ENCODE measurements at regions not wholly inside any gene's neighbourhood (a gene's known extent, or its start where the extent isn't known, plus 50 kb on each side); places are given as distances from the start of the nearest gene placed in this dataset.

DNA sequence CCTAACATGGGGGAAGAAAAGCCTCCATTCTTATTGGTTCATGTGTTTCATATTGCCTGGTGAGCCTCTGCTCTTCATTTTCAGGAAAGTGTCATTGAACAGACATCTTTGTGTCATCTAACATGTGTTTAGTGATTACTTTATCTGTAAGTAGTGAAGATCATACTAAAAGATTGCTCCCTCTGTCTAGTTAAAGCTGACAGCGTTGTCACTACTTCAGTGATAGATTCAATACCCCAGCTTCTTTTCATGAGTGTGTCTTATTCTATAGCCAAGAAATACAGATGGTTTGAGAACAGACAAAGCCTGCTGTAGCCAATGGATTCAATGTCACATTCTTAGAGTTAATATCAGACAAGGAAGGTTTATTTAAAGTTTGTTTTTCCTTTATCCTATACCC is 85.1 kb downstream of the NKX6-1 start:
- H3K9me3 Mint-ChIP-seq = no peaks in the 10 kb centered on the region
- no peak overlapping the region for H3K27ac Mint-ChIP-seq
- H3K27me3 ChIP-seq (ENCODE audit: insufficient read depth) = no peaks in the 10 kb centered on the region
- no peak overlapping the region for H3K27ac ChIP-seq (ENCODE audit: low read depth)
- H3F3A ChIP-seq (replicated peaks; ENCODE audit: low read depth) = no peaks in the 10 kb centered on the region
- ATAC-seq (no peak), DNase-seq (ENCODE audit: low spot score) (no peak)
- H3K4me3 Mint-ChIP-seq = no peak overlapping the region
- no peaks in the 10 kb centered on the region for H4K20me1 ChIP-seq (replicated peaks; ENCODE audit: insufficient read depth)
- no peaks in the 10 kb centered on the region for H3K36me3 Mint-ChIP-seq (ENCODE audit: low read depth)
- no peaks in the 10 kb centered on the region for H3K36me3 ChIP-seq (ENCODE audit: insufficient read depth)
- H3K4me2 ChIP-seq = no peak overlapping the region
- H3K79me2 ChIP-seq (replicated peaks; ENCODE audit: insufficient read depth) = no peaks in the 10 kb centered on the region
- H2AFZ ChIP-seq = no peak overlapping the region
- TF ChIP-seq STAT1 (IDR thresholded peaks at IDR 0.05; ENCODE audit: unreplicated experiment) (no peak), CREB1 (CRISPR knock-in tag; IDR thresholded peaks at IDR 0.05; ENCODE audit: low read depth) (no peak), ZNF114 (CRISPR knock-in tag; IDR thresholded peaks at IDR 0.05) (no peak), POLR2AphosphoS5 (IDR thresholded peaks at IDR 0.05; ENCODE audit: low read depth) (no peak), EZH2phosphoT487 (IDR thresholded peaks at IDR 0.05; ENCODE audit: unreplicated experiment) (no peak), EZH2 (IDR thresholded peaks at IDR 0.05; ENCODE audit: low read depth, unreplicated experiment) (no peak), JUNB (IDR thresholded peaks at IDR 0.05; ENCODE audit: unreplicated experiment) (no peak), NANOG (IDR thresholded peaks at IDR 0.05; ENCODE audit: borderline replicate concordance) (no peak), ZNF331 (CRISPR knock-in tag; IDR thresholded peaks at IDR 0.05; ENCODE audit: low read depth) (no peak)
- TF ChIP-seq, protein P1, sequence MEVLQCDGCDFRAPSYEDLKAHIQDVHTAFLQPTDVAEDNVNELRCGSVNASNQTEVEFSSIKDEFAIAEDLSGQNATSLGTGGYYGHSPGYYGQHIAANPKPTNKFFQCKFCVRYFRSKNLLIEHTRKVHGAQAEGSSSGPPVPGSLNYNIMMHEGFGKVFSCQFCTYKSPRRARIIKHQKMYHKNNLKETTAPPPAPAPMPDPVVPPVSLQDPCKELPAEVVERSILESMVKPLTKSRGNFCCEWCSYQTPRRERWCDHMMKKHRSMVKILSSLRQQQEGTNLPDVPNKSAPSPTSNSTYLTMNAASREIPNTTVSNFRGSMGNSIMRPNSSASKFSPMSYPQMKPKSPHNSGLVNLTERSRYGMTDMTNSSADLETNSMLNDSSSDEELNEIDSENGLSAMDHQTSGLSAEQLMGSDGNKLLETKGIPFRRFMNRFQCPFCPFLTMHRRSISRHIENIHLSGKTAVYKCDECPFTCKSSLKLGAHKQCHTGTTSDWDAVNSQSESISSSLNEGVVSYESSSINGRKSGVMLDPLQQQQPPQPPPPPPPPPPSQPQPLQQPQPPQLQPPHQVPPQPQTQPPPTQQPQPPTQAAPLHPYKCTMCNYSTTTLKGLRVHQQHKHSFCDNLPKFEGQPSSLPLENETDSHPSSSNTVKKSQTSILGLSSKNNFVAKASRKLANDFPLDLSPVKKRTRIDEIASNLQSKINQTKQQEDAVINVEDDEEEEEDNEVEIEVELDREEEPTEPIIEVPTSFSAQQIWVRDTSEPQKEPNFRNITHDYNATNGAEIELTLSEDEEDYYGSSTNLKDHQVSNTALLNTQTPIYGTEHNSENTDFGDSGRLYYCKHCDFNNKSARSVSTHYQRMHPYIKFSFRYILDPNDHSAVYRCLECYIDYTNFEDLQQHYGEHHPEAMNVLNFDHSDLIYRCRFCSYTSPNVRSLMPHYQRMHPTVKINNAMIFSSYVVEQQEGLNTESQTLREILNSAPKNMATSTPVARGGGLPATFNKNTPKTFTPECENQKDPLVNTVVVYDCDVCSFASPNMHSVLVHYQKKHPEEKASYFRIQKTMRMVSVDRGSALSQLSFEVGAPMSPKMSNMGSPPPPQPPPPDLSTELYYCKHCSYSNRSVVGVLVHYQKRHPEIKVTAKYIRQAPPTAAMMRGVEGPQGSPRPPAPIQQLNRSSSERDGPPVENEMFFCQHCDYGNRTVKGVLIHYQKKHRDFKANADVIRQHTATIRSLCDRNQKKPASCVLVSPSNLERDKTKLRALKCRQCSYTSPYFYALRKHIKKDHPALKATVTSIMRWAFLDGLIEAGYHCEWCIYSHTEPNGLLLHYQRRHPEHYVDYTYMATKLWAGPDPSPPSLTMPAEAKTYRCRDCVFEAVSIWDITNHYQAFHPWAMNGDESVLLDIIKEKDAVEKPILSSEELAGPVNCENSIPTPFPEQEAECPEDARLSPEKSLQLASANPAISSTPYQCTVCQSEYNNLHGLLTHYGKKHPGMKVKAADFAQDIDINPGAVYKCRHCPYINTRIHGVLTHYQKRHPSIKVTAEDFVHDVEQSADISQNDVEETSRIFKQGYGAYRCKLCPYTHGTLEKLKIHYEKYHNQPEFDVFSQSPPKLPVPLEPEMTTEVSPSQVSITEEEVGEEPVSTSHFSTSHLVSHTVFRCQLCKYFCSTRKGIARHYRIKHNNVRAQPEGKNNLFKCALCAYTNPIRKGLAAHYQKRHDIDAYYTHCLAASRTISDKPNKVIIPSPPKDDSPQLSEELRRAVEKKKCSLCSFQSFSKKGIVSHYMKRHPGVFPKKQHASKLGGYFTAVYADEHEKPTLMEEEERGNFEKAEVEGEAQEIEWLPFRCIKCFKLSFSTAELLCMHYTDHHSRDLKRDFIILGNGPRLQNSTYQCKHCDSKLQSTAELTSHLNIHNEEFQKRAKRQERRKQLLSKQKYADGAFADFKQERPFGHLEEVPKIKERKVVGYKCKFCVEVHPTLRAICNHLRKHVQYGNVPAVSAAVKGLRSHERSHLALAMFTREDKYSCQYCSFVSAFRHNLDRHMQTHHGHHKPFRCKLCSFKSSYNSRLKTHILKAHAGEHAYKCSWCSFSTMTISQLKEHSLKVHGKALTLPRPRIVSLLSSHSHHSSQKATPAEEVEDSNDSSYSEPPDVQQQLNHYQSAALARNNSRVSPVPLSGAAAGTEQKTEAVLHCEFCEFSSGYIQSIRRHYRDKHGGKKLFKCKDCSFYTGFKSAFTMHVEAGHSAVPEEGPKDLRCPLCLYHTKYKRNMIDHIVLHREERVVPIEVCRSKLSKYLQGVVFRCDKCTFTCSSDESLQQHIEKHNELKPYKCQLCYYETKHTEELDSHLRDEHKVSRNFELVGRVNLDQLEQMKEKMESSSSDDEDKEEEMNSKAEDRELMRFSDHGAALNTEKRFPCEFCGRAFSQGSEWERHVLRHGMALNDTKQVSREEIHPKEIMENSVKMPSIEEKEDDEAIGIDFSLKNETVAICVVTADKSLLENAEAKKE (CRISPR knock-in tag; IDR thresholded peaks at IDR 0.05) = no peak
- TF ChIP-seq, protein P2, sequence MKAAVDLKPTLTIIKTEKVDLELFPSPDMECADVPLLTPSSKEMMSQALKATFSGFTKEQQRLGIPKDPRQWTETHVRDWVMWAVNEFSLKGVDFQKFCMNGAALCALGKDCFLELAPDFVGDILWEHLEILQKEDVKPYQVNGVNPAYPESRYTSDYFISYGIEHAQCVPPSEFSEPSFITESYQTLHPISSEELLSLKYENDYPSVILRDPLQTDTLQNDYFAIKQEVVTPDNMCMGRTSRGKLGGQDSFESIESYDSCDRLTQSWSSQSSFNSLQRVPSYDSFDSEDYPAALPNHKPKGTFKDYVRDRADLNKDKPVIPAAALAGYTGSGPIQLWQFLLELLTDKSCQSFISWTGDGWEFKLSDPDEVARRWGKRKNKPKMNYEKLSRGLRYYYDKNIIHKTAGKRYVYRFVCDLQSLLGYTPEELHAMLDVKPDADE (IDR thresholded peaks at IDR 0.05) = no peak
- TF ChIP-seq, protein P3, sequence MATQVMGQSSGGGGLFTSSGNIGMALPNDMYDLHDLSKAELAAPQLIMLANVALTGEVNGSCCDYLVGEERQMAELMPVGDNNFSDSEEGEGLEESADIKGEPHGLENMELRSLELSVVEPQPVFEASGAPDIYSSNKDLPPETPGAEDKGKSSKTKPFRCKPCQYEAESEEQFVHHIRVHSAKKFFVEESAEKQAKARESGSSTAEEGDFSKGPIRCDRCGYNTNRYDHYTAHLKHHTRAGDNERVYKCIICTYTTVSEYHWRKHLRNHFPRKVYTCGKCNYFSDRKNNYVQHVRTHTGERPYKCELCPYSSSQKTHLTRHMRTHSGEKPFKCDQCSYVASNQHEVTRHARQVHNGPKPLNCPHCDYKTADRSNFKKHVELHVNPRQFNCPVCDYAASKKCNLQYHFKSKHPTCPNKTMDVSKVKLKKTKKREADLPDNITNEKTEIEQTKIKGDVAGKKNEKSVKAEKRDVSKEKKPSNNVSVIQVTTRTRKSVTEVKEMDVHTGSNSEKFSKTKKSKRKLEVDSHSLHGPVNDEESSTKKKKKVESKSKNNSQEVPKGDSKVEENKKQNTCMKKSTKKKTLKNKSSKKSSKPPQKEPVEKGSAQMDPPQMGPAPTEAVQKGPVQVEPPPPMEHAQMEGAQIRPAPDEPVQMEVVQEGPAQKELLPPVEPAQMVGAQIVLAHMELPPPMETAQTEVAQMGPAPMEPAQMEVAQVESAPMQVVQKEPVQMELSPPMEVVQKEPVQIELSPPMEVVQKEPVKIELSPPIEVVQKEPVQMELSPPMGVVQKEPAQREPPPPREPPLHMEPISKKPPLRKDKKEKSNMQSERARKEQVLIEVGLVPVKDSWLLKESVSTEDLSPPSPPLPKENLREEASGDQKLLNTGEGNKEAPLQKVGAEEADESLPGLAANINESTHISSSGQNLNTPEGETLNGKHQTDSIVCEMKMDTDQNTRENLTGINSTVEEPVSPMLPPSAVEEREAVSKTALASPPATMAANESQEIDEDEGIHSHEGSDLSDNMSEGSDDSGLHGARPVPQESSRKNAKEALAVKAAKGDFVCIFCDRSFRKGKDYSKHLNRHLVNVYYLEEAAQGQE (IDR thresholded peaks at IDR 0.05; ENCODE audit: unreplicated experiment) = no peak
- TF ChIP-seq, protein P4, sequence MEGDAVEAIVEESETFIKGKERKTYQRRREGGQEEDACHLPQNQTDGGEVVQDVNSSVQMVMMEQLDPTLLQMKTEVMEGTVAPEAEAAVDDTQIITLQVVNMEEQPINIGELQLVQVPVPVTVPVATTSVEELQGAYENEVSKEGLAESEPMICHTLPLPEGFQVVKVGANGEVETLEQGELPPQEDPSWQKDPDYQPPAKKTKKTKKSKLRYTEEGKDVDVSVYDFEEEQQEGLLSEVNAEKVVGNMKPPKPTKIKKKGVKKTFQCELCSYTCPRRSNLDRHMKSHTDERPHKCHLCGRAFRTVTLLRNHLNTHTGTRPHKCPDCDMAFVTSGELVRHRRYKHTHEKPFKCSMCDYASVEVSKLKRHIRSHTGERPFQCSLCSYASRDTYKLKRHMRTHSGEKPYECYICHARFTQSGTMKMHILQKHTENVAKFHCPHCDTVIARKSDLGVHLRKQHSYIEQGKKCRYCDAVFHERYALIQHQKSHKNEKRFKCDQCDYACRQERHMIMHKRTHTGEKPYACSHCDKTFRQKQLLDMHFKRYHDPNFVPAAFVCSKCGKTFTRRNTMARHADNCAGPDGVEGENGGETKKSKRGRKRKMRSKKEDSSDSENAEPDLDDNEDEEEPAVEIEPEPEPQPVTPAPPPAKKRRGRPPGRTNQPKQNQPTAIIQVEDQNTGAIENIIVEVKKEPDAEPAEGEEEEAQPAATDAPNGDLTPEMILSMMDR (conservative IDR thresholded peaks at IDR 0.05; ENCODE audit: low read depth in 2 of 2) = no peak
- H3K4me3 ChIP-seq = no peak overlapping the region
- H3K4me1 Mint-ChIP-seq = peaks cover 19% of the 10 kb centered on the region
- H3K27me3 Mint-ChIP-seq (ENCODE audit: insufficient read depth, low read depth, poor library complexity) = no peaks in the 10 kb centered on the region
- peaks cover 4% of the 10 kb centered on the region; the same call in 1 of the 2 replicates for H3K9me2 ChIP-seq (ENCODE audit: insufficient read depth)
- H3K4me1 ChIP-seq (ENCODE audit: insufficient read depth) = 0 out of 2 replicates have a peak, but pooled peaks cover 5% of the 10 kb centered on the region

Data from GM23338 (cell line).